ENCODE measurements at regions not wholly inside any gene's neighbourhood (a gene's known extent, or its start where the extent isn't known, plus 50 kb on each side); places are given as distances from the start of the nearest gene placed in this dataset.

DNA sequence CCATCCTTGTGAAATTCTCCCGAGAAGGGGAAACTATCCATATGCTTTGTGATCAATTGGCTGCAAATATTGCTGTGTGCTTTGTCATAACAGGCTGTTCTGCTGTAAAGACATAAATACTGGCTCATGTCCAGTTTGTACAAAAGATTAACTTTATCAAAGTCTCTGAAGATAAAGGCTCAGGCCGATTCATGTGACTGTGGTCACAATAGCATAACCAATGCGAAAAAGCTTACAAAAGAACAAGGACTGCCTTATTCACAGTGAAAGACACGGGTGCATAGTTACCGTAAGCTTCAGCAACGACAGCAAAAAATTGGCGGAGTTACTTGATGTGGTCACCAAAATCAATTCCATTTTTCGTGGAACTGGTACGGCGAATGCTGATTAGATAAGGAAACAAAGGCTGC, 173.6 kb upstream of the CHRM3 start:
- intact Hi-C loops (cut with micrococcal nuclease) (no loop called here), in situ Hi-C loops (cut with MboI) (no loop called here)
- Histone ChIP-seq H3K4me1 (replicated peaks in 1 of 2; ENCODE audit: control insufficient read depth in 2 of 2, insufficient read depth in 2 of 2, low read length in 2 of 2) (no peaks in the 10 kb centered on the region), H3K9me3 (replicated peaks; ENCODE audit: control insufficient read depth, insufficient read depth, low read depth, low read length) (no peaks in the 10 kb centered on the region; the same call in 1 of the 2 replicates), H3K27me3 (ENCODE audit: control insufficient read depth in 2 of 2, insufficient read depth in 2 of 2, low read length in 2 of 2) (no peaks in the 10 kb centered on the region), H3K9me1 (ENCODE audit: control insufficient read depth, insufficient read depth, low read length) (no peaks in the 10 kb centered on the region), H3K79me2 (ENCODE audit: control insufficient read depth, insufficient read depth, low read length) (no peaks in the 10 kb centered on the region), H3K36me3 (ENCODE audit: control insufficient read depth, insufficient read depth, low read length) (no peaks in the 10 kb centered on the region), H3K4me2 (ENCODE audit: insufficient read depth, low read length) (no peak overlapping the region), H3K27ac (ENCODE audit: extremely low read depth, low read depth, low read length) (no peak overlapping the region), H3K4me3 (no peak overlapping the region), H2AFZ (ENCODE audit: low read depth, low read length) (no peak overlapping the region), H3K9ac (ENCODE audit: insufficient read depth in 1 of 2, low read depth in 2 of 2, low read length in 2 of 2) (no peak overlapping the region), H4K20me1 (replicated peaks; ENCODE audit: control insufficient read depth, insufficient read depth, low read length) (no peaks in the 10 kb centered on the region)
- FAIRE-seq (no peak), DNase-seq (ENCODE audit: extremely low read depth in 1 of 4, low spot score in 3 of 4) (no peak), ATAC-seq (no peak)
- POLR2A ChIA-PET = no interaction called here
- 3% methylated on average over 10 of the region's 10 CpGs for WGBS (ENCODE audit: insufficient coverage, low coverage, missing lambda C conversion rate)
- TF ChIP-seq, protein P1, sequence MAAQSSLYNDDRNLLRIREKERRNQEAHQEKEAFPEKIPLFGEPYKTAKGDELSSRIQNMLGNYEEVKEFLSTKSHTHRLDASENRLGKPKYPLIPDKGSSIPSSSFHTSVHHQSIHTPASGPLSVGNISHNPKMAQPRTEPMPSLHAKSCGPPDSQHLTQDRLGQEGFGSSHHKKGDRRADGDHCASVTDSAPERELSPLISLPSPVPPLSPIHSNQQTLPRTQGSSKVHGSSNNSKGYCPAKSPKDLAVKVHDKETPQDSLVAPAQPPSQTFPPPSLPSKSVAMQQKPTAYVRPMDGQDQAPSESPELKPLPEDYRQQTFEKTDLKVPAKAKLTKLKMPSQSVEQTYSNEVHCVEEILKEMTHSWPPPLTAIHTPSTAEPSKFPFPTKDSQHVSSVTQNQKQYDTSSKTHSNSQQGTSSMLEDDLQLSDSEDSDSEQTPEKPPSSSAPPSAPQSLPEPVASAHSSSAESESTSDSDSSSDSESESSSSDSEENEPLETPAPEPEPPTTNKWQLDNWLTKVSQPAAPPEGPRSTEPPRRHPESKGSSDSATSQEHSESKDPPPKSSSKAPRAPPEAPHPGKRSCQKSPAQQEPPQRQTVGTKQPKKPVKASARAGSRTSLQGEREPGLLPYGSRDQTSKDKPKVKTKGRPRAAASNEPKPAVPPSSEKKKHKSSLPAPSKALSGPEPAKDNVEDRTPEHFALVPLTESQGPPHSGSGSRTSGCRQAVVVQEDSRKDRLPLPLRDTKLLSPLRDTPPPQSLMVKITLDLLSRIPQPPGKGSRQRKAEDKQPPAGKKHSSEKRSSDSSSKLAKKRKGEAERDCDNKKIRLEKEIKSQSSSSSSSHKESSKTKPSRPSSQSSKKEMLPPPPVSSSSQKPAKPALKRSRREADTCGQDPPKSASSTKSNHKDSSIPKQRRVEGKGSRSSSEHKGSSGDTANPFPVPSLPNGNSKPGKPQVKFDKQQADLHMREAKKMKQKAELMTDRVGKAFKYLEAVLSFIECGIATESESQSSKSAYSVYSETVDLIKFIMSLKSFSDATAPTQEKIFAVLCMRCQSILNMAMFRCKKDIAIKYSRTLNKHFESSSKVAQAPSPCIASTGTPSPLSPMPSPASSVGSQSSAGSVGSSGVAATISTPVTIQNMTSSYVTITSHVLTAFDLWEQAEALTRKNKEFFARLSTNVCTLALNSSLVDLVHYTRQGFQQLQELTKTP (IDR thresholded peaks at IDR 0.05; ENCODE audit: low read depth in 1 of 2, partially characterized antibody in 2 of 2) = no peak
- TF ChIP-seq, protein P2, sequence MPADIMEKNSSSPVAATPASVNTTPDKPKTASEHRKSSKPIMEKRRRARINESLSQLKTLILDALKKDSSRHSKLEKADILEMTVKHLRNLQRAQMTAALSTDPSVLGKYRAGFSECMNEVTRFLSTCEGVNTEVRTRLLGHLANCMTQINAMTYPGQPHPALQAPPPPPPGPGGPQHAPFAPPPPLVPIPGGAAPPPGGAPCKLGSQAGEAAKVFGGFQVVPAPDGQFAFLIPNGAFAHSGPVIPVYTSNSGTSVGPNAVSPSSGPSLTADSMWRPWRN (IDR thresholded peaks at IDR 0.05; ENCODE audit: low read depth) = no peak
- no peak for TF ChIP-seq ZNF644 (tag; IDR thresholded peaks at IDR 0.05; ENCODE audit: low read depth)
- TF ChIP-seq, protein P3, sequence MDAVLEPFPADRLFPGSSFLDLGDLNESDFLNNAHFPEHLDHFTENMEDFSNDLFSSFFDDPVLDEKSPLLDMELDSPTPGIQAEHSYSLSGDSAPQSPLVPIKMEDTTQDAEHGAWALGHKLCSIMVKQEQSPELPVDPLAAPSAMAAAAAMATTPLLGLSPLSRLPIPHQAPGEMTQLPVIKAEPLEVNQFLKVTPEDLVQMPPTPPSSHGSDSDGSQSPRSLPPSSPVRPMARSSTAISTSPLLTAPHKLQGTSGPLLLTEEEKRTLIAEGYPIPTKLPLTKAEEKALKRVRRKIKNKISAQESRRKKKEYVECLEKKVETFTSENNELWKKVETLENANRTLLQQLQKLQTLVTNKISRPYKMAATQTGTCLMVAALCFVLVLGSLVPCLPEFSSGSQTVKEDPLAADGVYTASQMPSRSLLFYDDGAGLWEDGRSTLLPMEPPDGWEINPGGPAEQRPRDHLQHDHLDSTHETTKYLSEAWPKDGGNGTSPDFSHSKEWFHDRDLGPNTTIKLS (IDR thresholded peaks at IDR 0.05; ENCODE audit: borderline replicate concordance, low read depth) = no peak
- no peak for TF ChIP-seq GTF2F1 (IDR thresholded peaks at IDR 0.05; ENCODE audit: low read depth, low read length)
- no peak for TF ChIP-seq CBFB (CRISPR knock-in tag; IDR thresholded peaks at IDR 0.05)
- TF ChIP-seq ZFP30 (CRISPR knock-in tag; IDR thresholded peaks at IDR 0.05; ENCODE audit: borderline replicate concordance) = no peak
- no peak for TF ChIP-seq CXXC5 (CRISPR knock-in tag; IDR thresholded peaks at IDR 0.05)
- TF ChIP-seq TSC22D4 (tag; IDR thresholded peaks at IDR 0.05) = no peak
- TF ChIP-seq, protein P4, sequence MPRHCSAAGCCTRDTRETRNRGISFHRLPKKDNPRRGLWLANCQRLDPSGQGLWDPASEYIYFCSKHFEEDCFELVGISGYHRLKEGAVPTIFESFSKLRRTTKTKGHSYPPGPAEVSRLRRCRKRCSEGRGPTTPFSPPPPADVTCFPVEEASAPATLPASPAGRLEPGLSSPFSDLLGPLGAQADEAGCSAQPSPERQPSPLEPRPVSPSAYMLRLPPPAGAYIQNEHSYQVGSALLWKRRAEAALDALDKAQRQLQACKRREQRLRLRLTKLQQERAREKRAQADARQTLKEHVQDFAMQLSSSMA (CRISPR knock-in tag; IDR thresholded peaks at IDR 0.05) = no peak
- no peak for TF ChIP-seq ZFX (CRISPR knock-in tag; IDR thresholded peaks at IDR 0.05)
- no TSS peak for BruUV-seq (replicated peaks)
- CTCF ChIA-PET (ENCODE audit: low intra/inter-chr PET ratio) = no interaction called here

Measured in K562 (cell line).